GM21717 (cell line): ENCODE measurements at regions not wholly inside any gene's neighbourhood (a gene's known extent, or its start where the extent isn't known, plus 50 kb on each side); places are given as distances from the start of the nearest gene placed in this dataset.

Experiments used
- ATAC-seq: cut with Tn5 transposase; IDR thresholded peaks from one replicate; pipeline ENCODE4 v1.9.1; 2021; ENCODE audit warnings: mild to moderate bottlenecking, moderate library complexity; ENCODE audit not compliant: unreplicated experiment

- peak; percentile 87 for ATAC-seq
Observed at GRCh38 chr4:182019148-182019652, 224.0 kb upstream of the TENM3 start.

GRCh38 chr4:182022909-182023308, 220.3 kb upstream of the TENM3 start:
- no peak for ATAC-seq

- ATAC-seq = no peak
Observed at GRCh38 chr4:182023469-182023868, 219.7 kb upstream of the TENM3 start.

GRCh38 chr4:182042945-182043344, 200.3 kb upstream of the TENM3 start:
- no peak for ATAC-seq

- no peak for ATAC-seq
Observed at GRCh38 chr4:182048871-182049270, 194.3 kb upstream of the TENM3 start.

GRCh38 chr4:182056866-182057265, 186.3 kb upstream of the TENM3 start:
- ATAC-seq = no peak

- ATAC-seq = no peak
Observed at GRCh38 chr4:182062458-182062857, 180.7 kb upstream of the TENM3 start.

- ATAC-seq = no peak
Observed at GRCh38 chr4:182062936-182063335, 180.3 kb upstream of the TENM3 start.

GRCh38 chr4:182063651-182064050, 179.6 kb upstream of the TENM3 start:
- ATAC-seq = no peak

- ATAC-seq = no peak
Observed at GRCh38 chr4:182065255-182065654, 177.9 kb upstream of the TENM3 start.

GRCh38 chr4:182066037-182066436, 177.2 kb upstream of the TENM3 start:
- ATAC-seq = no peak

- no peak for ATAC-seq
Observed at GRCh38 chr4:182067828-182068227, 175.4 kb upstream of the TENM3 start.

GRCh38 chr4:182068920-182069319, 174.3 kb upstream of the TENM3 start:
- ATAC-seq = no peak

GRCh38 chr4:182073278-182073677, 169.9 kb upstream of the TENM3 start:
- no peak for ATAC-seq

- no peak for ATAC-seq
Observed at GRCh38 chr4:182074139-182074538, 169.1 kb upstream of the TENM3 start.

GRCh38 chr4:182074810-182075209, 168.4 kb upstream of the TENM3 start:
- no peak for ATAC-seq

- ATAC-seq = no peak
Observed at GRCh38 chr4:182082910-182083309, 160.3 kb upstream of the TENM3 start.

GRCh38 chr4:182083671-182084410, 159.4 kb upstream of the TENM3 start:
- ATAC-seq = no peak

GRCh38 chr4:182085051-182085480, 158.1 kb upstream of the TENM3 start:
- ATAC-seq = no peak

- ATAC-seq = no peak
Observed at GRCh38 chr4:182089326-182089725, 153.9 kb upstream of the TENM3 start.

GRCh38 chr4:182090186-182090585, 153.0 kb upstream of the TENM3 start:
- no peak for ATAC-seq

- ATAC-seq = no peak
Observed at GRCh38 chr4:182091128-182091527, 152.1 kb upstream of the TENM3 start.

- peak; percentile 72 for ATAC-seq
Observed at GRCh38 chr4:182093431-182093831, 149.8 kb upstream of the TENM3 start.
